ENCODE measurements at regions not wholly inside any gene's neighbourhood (a gene's known extent, or its start where the extent isn't known, plus 50 kb on each side); places are given as distances from the start of the nearest gene placed in this dataset.

- POLR2A ChIA-PET (ENCODE audit: unreplicated experiment) = no interaction called here
- Histone ChIP-seq H3K9me3 (ENCODE audit: insufficient read depth, low read depth) (no peaks in the 10 kb centered on the region), H2AFZ (no peak overlapping the region), H3K79me2 (ENCODE audit: low read depth) (no peaks in the 10 kb centered on the region), H3K9me2 (ENCODE audit: insufficient read depth) (no peaks in the 10 kb centered on the region), H3K4me1 (replicated peaks; ENCODE audit: insufficient read depth) (no peaks in the 10 kb centered on the region), H3K4me2 (no peak overlapping the region), H3F3A (ENCODE audit: insufficient read depth, low read depth) (no peaks in the 10 kb centered on the region), H3K27ac (no peak overlapping the region), H3K36me3 (ENCODE audit: low read depth) (no peaks in the 10 kb centered on the region), H3K4me3 (no peak overlapping the region), H4K20me1 (ENCODE audit: insufficient read depth) (no peaks in the 10 kb centered on the region), H3K27me3 (ENCODE audit: insufficient read depth, low read depth) (no peaks in the 10 kb centered on the region)
- CTCF ChIA-PET = no interaction called here
- no peak for DNase-seq
- no TSS peak for BruUV-seq (replicated peaks)
- TF ChIP-seq, protein P1, sequence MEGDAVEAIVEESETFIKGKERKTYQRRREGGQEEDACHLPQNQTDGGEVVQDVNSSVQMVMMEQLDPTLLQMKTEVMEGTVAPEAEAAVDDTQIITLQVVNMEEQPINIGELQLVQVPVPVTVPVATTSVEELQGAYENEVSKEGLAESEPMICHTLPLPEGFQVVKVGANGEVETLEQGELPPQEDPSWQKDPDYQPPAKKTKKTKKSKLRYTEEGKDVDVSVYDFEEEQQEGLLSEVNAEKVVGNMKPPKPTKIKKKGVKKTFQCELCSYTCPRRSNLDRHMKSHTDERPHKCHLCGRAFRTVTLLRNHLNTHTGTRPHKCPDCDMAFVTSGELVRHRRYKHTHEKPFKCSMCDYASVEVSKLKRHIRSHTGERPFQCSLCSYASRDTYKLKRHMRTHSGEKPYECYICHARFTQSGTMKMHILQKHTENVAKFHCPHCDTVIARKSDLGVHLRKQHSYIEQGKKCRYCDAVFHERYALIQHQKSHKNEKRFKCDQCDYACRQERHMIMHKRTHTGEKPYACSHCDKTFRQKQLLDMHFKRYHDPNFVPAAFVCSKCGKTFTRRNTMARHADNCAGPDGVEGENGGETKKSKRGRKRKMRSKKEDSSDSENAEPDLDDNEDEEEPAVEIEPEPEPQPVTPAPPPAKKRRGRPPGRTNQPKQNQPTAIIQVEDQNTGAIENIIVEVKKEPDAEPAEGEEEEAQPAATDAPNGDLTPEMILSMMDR (conservative IDR thresholded peaks at IDR 0.05) = no peak
- TF ChIP-seq EZH2 (IDR thresholded peaks at IDR 0.05; ENCODE audit: low read depth) = no peak
- intact Hi-C loops (cut with micrococcal nuclease; ENCODE audit: unreplicated experiment) = no loop called here
Observed at GRCh38 chr4:95641571-95641970, 92.8 kb upstream of the UNC5C start.

DNA sequence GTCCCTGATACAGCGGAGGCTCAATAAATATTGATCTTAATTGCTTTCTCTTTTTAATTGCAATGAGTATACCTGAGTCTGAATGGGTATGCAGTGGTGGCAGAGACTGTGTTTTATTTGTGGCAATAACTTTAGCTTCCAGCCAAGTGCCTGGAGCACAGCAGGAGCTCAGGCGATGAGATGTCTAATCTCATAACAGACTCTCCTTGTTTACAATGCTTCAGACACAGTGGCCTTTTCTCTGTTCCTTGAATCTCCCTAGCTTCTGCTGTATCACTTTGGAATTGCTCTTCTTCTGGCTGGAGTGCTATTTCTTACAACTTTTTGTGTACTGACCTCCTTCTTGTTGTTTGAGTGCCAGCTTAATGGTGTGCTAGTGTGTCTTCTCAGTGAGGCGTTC is 91.5 kb upstream of the UNC5C start:
- no peak overlapping the region for H2AFZ ChIP-seq
- no peaks in the 10 kb centered on the region for H3K4me1 ChIP-seq (replicated peaks; ENCODE audit: insufficient read depth)
- H3K9me3 ChIP-seq (ENCODE audit: insufficient read depth, low read depth) = no peaks in the 10 kb centered on the region
- no TSS peak for BruUV-seq (replicated peaks)
- DNase-seq = no peak
- no peak overlapping the region for H3K4me2 ChIP-seq
- H4K20me1 ChIP-seq (ENCODE audit: insufficient read depth) = no peaks in the 10 kb centered on the region
- no peaks in the 10 kb centered on the region for H3K9me2 ChIP-seq (ENCODE audit: insufficient read depth)
- POLR2A ChIA-PET (ENCODE audit: unreplicated experiment) = no interaction called here
- no peaks in the 10 kb centered on the region for H3K36me3 ChIP-seq (ENCODE audit: low read depth)
- intact Hi-C loops (cut with micrococcal nuclease; ENCODE audit: unreplicated experiment) = no loop called here
- no peak overlapping the region for H3K4me3 ChIP-seq
- no peaks in the 10 kb centered on the region for H3K79me2 ChIP-seq (ENCODE audit: low read depth)
- CTCF ChIA-PET = no interaction called here
- H3K27me3 ChIP-seq (ENCODE audit: insufficient read depth, low read depth) = no peaks in the 10 kb centered on the region
- H3K27ac ChIP-seq = no peak overlapping the region
- no peak for TF ChIP-seq EZH2 (IDR thresholded peaks at IDR 0.05; ENCODE audit: low read depth)
- TF ChIP-seq, protein P1 (conservative IDR thresholded peaks at IDR 0.05) = no peak
- no peaks in the 10 kb centered on the region for H3F3A ChIP-seq (ENCODE audit: insufficient read depth, low read depth)

- BruUV-seq (replicated peaks) = no TSS peak
- Histone ChIP-seq H3K36me3 (ENCODE audit: low read depth) (no peaks in the 10 kb centered on the region), H3K27me3 (ENCODE audit: insufficient read depth, low read depth) (no peaks in the 10 kb centered on the region), H3K27ac (no peak overlapping the region), H3K4me2 (no peak overlapping the region), H3F3A (ENCODE audit: insufficient read depth, low read depth) (no peaks in the 10 kb centered on the region), H3K9me3 (ENCODE audit: insufficient read depth, low read depth) (no peaks in the 10 kb centered on the region), H4K20me1 (ENCODE audit: insufficient read depth) (no peaks in the 10 kb centered on the region), H3K79me2 (ENCODE audit: low read depth) (no peaks in the 10 kb centered on the region), H3K9me2 (ENCODE audit: insufficient read depth) (no peaks in the 10 kb centered on the region), H2AFZ (no peak overlapping the region), H3K4me3 (no peak overlapping the region), H3K4me1 (replicated peaks; ENCODE audit: insufficient read depth) (no peaks in the 10 kb centered on the region)
- ChIA-PET CTCF (no interaction called here), POLR2A (ENCODE audit: unreplicated experiment) (no interaction called here)
- TF ChIP-seq, protein P1 (conservative IDR thresholded peaks at IDR 0.05) = no peak
- TF ChIP-seq EZH2 (IDR thresholded peaks at IDR 0.05; ENCODE audit: low read depth) = no peak
- intact Hi-C loops (cut with micrococcal nuclease; ENCODE audit: unreplicated experiment) = no loop called here
- DNase-seq = no peak
Observed at GRCh38 chr4:95638920-95639501, 90.2 kb upstream of the UNC5C start.
